GM19238 (cell line): ENCODE measurements at regions not wholly inside any gene's neighbourhood (a gene's known extent, or its start where the extent isn't known, plus 50 kb on each side); places are given as distances from the start of the nearest gene placed in this dataset.

Source experiments
- DNase-seq: peaks from one replicate; pipeline ENCODE4 v3.0.0; 2011; ENCODE audit warnings: low spot score; ENCODE audit not compliant: insufficient read length

GRCh38 chr1:11413986-11414391, 65.0 kb upstream of the DISP3 start:
- DNase-seq: no peak

- no peak for DNase-seq
Observed at GRCh38 chr1:11414926-11415538, 63.9 kb upstream of the DISP3 start.

GRCh38 chr1:11417162-11417561, 61.8 kb upstream of the DISP3 start:
- no peak for DNase-seq

- no peak for DNase-seq
Observed at GRCh38 chr1:11418056-11418455, 60.9 kb upstream of the DISP3 start.

GRCh38 chr1:11421443-11421842, 57.5 kb upstream of the DISP3 start:
- DNase-seq: no peak

- DNase-seq: no peak
Observed at GRCh38 chr1:11422686-11423085, 56.3 kb upstream of the DISP3 start.

GRCh38 chr1:11426617-11427016, 52.3 kb upstream of the DISP3 start:
- no peak for DNase-seq

- DNase-seq: no peak
Observed at GRCh38 chr1:11428789-11429188, 50.2 kb upstream of the DISP3 start.
